HG02763 (cell line): ENCODE measurements at regions not wholly inside any gene's neighbourhood (a gene's known extent, or its start where the extent isn't known, plus 50 kb on each side); places are given as distances from the start of the nearest gene placed in this dataset.

ENCODE experiments used
- ATAC-seq: cut with Tn5 transposase; IDR thresholded peaks from one replicate; pipeline ENCODE4 v1.9.1; 2021; ENCODE audit warnings: mild to moderate bottlenecking, moderate library complexity; ENCODE audit not compliant: unreplicated experiment

DNA sequence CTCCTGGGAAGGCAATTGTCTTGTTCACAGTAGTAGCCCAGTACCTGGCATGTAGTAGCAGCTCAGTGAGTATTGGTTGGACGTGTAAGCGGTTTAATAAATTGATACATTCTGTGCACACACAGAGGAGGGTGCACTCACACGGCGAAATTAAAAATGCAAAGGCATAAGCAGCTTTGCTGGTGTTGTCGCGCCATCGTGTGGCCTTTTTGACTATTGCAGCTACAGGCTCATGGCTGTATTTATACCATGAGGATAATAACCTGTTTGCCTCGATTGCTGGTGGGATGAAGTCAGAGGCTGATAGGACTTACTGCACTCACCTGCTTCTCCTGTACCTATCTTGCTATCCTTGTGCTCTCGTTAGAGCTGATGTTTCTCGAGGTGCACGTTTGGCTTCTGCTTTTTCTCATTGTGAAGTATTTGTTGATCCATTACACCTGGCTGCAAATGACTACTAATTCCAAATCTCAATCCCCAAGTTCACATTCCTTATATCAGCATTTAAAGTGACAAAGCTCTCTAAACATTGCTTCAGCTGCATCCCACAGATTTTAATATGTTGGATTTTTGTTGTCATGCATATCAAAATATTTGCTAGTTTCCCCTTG lies 61.5 kb downstream of the TBXT start:
- no peak for ATAC-seq

GRCh38 chr6:166105341-166106075 lies 62.1 kb downstream of the TBXT start:
- no peak for ATAC-seq

DNA sequence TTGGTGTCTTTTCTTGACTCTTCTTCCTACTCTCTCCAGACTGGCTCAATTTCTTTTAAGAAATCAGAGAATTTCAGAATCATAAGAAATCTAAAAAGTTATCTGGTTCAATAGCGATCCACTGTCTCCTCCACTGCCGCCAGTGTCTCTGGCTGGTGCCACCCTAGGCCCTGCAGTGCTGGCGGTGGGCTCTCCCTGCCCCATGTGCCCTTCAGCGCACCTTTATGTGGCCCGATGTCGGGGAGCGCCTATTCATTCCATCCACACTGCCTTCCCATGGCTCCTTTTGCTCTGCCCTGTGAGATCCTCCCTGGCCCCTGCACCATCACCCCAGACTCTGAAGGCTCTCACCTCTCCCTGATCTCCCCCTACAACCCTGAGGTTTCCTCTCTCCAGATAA lies 62.8 kb downstream of the TBXT start:
- no peak for ATAC-seq

DNA sequence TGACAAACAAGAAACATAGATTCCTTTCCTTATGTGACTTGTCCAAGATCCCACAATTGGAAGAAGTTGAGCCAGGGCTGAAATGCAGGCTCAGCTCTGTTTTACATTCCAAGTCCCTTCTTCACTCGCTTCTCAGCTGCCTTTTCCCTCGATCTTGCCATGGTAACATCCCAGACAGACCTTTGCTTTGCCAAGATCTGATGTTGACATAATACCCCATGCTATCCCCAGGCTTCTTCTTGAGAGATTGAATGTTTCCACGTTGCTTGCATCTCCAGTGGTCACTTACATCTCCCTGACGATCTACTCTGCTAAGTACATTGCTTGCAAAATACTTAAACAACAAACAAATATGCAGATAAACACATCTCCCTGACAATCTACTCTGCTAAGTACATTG lies 63.5 kb downstream of the TBXT start:
- ATAC-seq, result no peak

GRCh38 chr6:166101819-166102419 lies 65.7 kb downstream of the TBXT start:
- ATAC-seq, result no peak

DNA sequence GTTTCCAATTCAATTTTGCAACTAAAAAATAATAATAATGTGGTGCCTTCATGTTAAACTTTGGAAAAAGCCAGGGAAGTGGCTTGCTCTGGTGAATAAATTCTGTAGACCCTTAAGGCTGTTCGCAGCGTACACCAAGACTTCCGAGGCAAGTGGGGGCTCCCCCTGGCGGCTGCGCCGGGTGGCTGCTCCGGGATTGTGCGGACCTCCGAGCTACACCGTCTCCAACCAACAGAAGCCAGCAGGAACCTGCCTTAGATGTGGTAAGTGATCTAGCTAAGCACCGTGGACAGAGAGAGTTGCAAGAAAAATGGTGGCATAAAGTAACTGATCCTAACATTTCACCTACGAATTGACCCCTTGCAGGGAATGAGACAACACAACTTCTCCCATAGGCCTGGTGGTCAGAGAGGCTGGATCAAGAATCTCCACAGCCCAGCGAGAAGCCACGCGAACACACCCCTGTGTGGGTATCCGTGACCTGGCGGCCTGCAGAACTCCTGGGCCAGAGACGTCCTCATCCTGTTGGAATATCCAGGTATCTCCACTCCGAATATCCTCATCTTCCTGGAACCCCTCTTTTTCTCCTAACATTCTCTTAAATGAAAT lies 69.6 kb downstream of the TBXT start:
- ATAC-seq, result peak; percentile 67

DNA sequence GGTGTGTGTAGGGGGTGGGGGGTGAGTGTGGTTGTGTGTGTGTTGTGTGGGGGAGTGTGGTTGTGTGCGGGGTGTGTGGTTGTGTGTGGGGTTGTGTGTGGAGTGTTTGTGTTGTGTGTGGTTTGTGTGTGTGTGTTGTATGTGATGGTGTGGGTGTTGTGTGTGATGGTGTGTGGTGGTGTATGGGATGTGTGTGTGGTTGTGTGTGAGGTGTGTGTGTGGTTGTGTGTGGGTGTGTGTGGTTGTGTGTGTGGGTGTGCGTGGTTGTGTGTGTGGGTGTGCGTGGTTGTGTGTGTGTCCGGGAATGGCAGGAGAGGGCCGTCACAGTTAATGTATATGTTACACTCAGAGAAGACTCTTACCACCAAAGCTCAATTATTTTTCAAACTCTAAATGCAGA lies 79.8 kb downstream of the TBXT start:
- ATAC-seq, result no peak

DNA sequence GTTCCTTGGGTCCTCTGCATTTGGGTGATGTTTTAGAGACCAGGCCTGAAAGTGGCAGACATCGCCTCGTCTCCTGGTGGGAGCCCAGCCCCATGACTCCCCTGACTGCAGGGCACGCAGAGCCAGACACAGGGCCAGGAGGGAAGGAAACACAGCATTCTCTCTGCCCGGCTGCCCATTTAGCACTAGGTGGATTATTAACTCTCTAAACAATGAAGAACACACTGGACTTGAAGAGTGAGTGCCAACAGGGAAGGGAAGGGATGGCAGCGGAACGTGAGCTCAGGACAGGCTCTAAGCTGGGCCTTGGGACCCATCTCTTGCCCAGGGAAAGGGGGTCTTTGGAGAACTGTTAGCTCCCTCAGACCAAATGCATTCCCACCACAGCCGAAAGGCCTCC lies 80.4 kb downstream of the TBXT start:
- ATAC-seq, result no peak

DNA sequence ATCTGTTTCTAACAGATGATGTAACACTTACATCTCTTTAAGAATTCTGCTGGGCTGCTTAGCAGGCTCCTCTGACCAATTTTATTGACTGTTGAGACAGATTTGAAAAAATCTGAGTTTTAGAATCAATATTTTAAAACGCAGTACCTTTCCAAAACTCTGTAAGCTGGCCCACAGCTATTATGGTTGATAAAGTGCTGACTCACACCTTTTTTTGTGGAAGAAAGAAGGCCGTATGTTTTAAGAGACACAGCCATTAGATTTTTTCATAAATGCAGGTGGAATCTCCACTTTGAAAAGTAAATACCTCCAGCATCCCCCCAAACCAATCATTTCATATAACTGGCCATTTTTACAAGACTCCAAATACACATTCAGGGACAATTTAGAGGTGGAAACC lies 82.2 kb downstream of the TBXT start:
- ATAC-seq, result no peak

- ATAC-seq, result no peak
These were observed 82.7 kb downstream of the TBXT start for GRCh38 chr6:166084951-166085350.

DNA sequence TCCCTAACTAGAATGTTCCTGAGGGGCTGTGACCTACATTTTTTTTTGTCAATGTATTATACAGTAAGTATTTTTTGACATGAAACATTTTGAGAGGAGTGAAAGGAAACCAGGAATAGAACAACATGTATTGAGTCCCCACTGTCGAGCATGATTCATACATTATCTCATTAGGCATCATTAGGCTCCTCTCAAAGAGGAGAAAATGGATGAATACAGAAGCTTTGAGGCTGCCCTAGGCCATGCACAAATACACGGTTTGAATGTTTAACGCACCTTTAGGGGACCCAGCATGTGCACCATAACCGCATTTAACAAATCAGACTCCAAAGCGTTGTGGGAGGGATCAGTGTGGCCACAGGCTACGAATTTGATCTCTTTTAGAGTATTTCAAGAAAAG lies 87.8 kb downstream of the TBXT start:
- ATAC-seq, result no peak

GRCh38 chr6:166078294-166078693 lies 89.4 kb downstream of the TBXT start:
- ATAC-seq, result no peak

- ATAC-seq, result no peak
These were observed 91.0 kb downstream of the TBXT start for GRCh38 chr6:166076625-166077024.

DNA sequence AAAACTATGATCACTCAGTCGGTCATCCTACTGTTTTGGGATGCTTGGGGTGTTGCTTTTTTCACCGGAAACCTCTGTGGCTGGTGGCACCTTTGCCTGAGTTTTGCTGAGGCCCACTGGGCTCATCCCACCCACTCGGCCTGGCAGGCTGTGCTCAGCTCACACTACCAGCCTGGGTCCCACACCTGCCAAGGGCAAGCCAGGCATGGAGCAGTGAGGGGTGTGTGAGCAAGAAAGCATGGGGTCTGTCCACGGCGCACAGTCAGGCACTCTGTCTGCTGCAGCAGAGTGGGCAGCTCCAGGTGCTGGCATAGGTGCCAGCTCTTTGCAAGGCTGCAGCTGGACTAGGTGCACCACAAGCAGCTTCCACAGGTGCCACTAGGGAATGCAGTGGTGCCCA lies 91.7 kb downstream of the TBXT start:
- no peak for ATAC-seq

DNA sequence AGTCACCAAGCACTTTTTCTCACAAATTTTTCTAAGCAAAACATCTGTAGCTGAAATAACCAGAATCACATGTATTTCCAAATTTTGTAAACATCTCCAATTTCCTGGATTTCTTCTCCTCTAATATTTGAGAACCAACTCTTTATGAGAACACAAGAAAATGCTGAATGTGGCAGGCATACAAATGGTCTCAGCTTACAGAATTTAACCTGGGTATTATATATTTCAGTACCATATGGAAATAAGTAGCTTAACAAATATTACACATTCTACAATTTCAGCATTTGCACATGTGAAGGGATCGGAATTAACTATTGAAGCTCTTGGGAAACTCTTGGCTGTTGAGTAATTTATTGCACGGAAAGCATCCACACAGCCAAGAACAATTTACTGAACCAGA lies 92.5 kb downstream of the TBXT start:
- no peak for ATAC-seq

- ATAC-seq, result no peak
These were observed 94.6 kb downstream of the TBXT start for GRCh38 chr6:166073082-166073481.

DNA sequence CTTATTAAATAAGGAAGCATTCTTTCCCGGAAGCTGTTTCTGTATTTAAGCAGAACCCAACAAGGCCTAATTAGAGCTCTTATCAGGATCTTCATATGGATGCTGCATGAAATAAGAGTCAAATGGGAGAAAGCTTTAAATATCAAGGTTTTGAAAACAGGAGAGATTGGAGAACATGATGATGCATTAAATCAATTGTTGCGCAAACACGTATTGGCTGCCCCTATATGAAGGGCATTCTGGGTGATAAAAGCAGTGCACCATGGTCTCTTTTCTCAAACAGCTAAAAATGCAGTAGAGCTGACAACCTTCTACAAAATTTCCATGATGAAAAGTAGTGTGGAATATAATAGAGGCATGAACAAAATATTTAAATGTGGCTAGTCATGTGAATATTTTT lies 98.9 kb downstream of the TBXT start:
- no peak for ATAC-seq

DNA sequence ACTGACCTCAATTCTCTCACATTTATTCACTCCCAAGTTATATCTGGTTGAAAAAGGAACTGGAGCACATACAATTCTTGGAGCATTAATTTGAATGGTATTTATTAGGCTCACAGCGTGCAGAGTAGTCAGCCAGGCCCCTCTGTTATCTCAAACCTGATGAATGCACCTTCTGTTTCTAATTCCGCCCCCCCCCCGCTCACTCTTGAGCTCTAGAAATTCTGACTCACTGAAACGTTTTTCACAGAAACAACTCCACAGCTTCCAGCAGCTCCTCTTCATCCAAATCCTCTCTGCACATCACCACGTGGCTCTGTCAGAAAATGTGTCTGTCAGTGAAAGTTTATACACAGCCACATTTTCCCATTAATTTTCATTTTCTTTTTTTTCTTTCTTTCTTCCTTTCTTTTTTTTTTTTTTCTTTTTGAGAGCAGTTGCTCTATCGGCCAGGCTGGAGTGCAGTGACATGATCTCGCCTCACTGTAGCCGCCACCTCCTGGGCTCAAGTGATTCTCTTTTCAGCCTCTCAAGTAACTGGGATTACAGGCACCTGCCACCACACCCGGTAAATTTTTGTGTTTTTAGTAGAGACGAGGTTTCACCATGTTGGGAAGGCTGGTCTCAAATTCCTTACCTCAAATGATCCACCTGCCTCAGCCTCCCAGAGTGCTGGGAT lies 109.4 kb downstream of the TBXT start:
- no peak for ATAC-seq

DNA sequence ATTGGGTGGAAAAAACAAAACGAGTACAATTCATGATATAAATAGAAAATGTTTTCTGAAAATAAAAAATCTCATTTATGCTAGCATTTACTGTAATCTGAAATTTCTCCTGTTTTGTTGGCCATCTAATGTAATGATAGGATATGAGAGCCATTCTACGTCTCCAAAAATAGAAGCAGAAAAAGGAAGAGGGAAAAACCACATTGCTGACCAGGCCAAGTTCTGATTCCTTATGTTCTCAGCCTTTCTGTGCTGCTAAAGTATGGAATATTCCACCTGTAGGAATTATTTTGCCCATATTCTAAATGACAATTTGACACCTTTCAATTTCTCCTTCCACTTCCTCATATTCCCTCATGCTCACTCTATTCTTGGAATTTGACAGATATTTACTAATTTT lies 110.2 kb downstream of the TBXT start:
- no peak for ATAC-seq

- ATAC-seq, result no peak
These were observed 111.0 kb downstream of the TBXT start for GRCh38 chr6:166056637-166057036.

GRCh38 chr6:166055801-166056200 lies 111.8 kb downstream of the TBXT start:
- ATAC-seq, result no peak

DNA sequence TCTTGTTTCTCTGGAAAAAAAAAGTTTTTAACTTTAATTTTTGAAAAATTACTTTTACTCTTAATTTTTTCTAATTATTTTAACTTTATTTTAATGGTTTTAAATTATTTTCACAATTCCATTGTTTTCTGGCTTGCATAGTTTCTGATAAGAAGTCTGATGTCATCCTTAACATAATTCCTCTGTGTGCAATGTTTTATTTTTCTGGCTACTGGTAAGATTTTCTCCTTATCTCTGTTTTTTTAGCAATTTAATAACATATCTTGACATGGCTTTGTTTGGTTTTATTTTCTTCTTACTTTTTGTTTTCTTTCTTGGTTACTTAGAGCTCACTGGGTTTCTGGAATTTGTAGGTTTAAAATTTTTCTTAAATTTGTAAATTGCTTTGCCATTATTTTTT lies 114.8 kb downstream of the TBXT start:
- ATAC-seq, result no peak
